ENCODE measurements at regions not wholly inside any gene's neighbourhood (a gene's known extent, or its start where the extent isn't known, plus 50 kb on each side); places are given as distances from the start of the nearest gene placed in this dataset.

GRCh38 chr2:134194519-134194918 lies 59.4 kb upstream of the MGAT5 start:
- TF ChIP-seq CTCF (IDR thresholded peaks at IDR 0.05 in 2 of 3, conservative IDR thresholded peaks at IDR 0.05 in 1 of 3; ENCODE audit: borderline replicate concordance in 1 of 3, insufficient read depth in 1 of 3, low read depth in 2 of 3, low read length in 2 of 3) (no peak), EZH2 (IDR thresholded peaks at IDR 0.05) (no peak), POLR2A (IDR thresholded peaks at IDR 0.05; ENCODE audit: borderline replicate concordance, extremely low read depth, insufficient read depth, insufficient read length) (no peak), ZBTB33 (IDR thresholded peaks at IDR 0.05; ENCODE audit: extremely low read depth, insufficient replicate concordance, low read length) (no peak), EZH2phosphoT487 (IDR thresholded peaks at IDR 0.05; ENCODE audit: borderline replicate concordance) (no peak), POLR2AphosphoS5 (IDR thresholded peaks at IDR 0.05; ENCODE audit: low read depth, low read length) (no peak), RAD21 (IDR thresholded peaks at IDR 0.05; ENCODE audit: low read depth) (no peak), ZNF274 (IDR thresholded peaks at IDR 0.05; ENCODE audit: low read depth, low read length) (no peak), ZFX (IDR thresholded peaks at IDR 0.05) (no peak)
